GM21381 (cell line): ENCODE measurements at regions not wholly inside any gene's neighbourhood (a gene's known extent, or its start where the extent isn't known, plus 50 kb on each side); places are given as distances from the start of the nearest gene placed in this dataset.
"Not testable (repeated sequence)": the region's sequence is repeated elsewhere in the genome, so short reads cannot be mapped to it uniquely, and the experiment has no call there.

ENCODE experiments used
- ATAC-seq: cut with Tn5 transposase; IDR thresholded peaks from one replicate; pipeline ENCODE4 v1.9.1; 2021; ENCODE audit warnings: mild to moderate bottlenecking, moderate library complexity; ENCODE audit not compliant: unreplicated experiment

GRCh38 chr5:155114655-155115054 lies 101.1 kb downstream of the KIF4B start:
- no peak for ATAC-seq

DNA sequence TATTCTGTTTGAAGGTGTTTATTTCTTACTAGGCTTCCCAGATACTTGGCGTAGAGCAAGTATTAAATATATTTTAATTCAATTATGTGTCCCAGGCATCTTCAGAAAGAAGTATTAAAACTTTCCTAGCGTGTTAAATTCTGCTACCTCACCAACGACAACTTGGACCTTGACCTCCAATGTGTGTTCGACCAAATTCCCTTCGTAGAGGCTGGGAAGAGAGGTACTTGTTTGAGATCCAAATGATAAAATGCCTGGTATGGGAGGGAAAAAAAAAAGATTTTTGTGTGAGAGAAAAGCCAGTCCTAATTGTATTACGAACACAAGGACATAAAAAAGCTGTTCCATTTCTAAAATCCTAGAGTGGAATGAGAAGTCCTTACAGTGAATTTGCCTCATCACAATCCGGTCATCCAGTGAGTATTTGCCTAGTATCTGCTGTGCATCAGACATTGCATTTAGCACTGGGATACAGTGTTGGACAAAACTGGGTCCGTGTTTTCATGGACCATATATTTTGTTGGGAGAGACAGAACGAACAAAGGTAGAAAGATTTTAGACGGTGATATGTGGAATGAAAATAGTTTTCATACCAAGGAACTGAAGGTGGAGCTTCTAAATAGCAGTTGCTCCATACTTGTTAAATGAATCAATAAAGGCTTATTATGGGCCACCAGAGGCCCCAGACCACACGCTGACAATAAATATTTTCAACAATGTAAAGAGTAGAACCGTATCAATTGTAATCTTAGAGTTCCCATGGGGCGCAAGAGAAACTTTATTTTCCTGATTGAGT lies 103.1 kb downstream of the KIF4B start:
- ATAC-seq: no peak

DNA sequence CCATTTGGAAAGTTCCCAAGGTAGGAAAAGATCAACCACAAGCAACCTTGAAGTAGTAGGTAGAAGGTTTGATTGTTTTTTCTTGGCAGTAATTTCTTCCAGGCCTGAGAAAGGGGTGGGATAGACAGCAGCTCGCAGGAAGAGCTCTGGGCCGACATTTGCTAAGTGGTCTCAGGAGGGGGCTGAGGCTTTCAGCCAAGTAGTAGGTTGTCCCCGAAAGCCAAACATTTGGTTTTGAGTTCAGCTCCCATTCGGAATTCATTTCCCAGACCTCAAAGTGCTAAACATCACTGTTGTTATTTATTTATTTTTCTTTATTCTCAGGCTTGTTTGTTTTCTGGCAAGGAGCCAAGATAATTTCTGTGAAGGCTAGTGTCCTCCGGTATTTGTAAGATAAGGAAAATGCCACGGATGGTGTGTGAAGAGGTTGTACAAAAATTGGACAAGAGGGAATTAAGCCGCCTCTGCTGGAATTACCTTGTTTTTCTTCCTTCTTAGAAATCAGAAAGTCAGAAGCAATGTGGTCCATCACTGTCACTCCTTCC lies 112.1 kb downstream of the KIF4B start:
- ATAC-seq: no peak

- no peak for ATAC-seq
These were observed 113.0 kb downstream of the KIF4B start for GRCh38 chr5:155126573-155126972.

- no peak for ATAC-seq
These were observed 114.0 kb downstream of the KIF4B start for GRCh38 chr5:155127552-155127951.

- ATAC-seq: no peak
These were observed 115.4 kb downstream of the KIF4B start for GRCh38 chr5:155128786-155129512.

DNA sequence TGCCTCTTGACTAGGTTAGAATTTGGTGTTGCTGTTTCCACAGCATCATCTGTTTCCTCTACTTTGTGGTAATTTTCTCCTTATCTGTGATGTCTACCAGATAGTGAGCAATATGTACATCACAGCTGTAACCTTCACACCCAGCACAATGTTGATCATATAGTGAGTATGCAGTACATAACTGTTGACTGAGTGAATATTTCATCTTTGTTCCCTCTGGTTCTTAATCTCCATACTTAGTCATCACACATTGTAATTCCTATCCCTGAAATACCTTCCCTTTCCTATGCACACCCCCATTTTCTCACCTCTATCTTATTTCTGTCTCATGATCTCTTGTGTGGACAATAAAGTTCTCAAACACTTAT lies 115.9 kb downstream of the KIF4B start:
- ATAC-seq: no peak

DNA sequence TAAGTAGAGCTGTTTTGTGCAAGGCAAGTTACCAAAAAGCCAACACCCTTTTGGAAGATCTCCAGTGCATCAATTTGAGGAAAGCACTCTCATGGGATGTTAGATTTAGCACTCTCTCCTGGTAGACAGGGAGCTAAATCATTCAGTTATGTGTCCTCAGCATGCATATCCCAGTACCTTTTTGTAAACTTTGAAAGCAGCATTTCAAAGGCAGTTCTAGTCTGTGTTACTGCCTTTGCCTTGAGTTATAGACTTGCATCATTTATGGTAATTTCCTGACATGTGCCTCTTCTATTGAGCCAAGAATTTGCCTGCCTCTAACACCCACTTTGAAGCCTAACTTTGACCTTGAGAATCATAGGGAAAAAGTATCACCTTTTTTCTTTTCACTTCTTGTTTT lies 120.6 kb downstream of the KIF4B start:
- ATAC-seq: no peak

GRCh38 chr5:155136216-155136850 lies 122.8 kb downstream of the KIF4B start:
- ATAC-seq: no peak

DNA sequence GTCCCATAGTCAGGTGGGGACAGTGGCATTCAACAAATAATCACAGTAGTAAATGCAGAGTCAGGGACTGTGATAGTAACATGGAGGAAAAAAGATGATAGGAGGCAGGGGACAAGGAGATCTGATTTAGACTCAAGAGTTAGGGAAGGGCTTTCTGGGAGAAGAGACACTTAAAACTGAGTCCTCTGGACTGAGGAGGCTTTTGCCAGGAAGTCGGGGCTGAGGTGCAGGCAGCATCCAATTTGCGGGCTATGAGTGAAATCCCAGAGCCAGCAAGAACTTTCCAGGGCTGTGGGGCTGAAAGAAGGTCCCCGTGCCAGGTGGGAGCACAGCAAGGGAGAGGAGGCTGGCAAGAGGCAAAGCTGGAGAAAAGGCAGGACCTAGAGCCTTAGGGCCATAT lies 124.1 kb downstream of the KIF4B start:
- no peak for ATAC-seq

DNA sequence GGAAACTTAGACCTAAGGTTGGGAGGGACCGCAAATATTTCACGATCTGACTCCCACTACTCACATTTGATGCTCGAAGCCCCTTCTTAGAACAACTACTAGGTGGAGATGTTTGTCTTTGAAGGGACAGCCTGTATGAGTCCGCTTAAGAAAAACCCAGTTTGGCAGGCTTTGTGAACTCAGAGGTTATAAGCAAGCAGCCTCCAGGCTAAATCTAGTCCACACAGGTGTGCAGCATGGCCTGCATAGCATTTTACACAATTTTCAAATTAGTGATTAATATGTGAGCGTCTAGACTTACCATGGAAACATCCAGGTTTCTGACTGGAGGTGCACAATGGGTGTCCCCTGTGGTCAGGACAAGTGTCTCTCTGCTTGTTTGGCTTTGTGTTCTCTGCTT lies 127.1 kb downstream of the KIF4B start:
- no peak for ATAC-seq

DNA sequence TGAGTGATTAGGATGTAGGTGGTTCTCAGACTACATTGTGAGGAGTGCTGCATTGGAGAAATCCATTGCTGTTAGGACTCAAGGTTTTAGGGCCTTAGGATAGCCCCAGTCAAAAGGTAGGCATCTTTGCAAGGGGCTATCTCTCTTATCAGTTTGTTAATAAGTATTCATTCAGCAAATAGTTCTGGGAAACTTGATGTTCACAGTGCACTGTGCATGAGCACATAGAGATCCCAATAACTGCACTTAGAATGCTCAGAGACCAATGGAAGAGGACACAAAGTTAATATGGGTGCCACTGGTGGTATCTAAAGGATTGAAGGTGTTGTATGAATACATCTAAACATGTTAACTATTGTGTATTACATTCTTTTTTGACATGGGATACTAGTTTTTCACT lies 131.4 kb downstream of the KIF4B start:
- ATAC-seq: no peak

- no peak for ATAC-seq
These were observed 133.7 kb downstream of the KIF4B start for GRCh38 chr5:155147222-155147621.

DNA sequence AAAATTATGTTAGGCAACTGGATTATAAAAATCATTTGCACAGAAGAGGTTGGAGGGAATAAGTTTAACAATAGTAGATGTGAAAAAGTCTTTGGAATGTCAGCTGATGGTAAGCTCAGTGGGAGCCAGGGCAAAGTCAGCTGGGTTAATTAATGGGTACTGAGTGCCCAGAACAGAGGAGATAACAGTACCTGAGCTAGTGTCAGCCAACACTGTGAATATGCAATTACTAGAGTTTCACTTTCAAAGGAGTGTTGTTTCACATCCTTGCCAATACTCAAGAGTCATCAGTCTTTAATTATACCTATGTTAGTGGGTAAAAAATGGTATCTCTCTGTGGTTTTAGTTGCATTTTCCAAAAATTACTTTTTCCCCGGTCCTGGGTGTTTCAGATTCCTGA lies 135.1 kb downstream of the KIF4B start:
- ATAC-seq: no peak

DNA sequence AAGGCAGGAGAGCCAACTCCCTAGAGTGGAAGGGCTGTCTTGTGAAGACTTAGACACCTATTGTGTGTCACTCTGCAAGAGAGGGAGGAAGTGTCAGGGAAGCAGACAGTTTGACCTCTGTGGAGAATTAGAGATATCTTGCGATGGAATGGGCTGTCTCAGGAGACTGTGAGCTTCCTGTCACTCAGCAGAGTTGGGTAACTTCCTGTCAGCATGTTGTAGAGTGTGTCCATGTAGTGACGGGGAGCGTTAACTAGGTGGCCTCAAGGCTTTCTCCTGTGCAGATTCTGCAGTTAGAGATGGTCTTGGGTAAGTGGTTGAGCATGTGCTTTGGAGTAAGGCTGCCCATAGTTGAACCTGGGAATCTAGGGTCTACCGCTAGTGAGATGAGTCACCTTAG lies 136.5 kb downstream of the KIF4B start:
- no peak for ATAC-seq

GRCh38 chr5:155154973-155155372 lies 141.4 kb downstream of the KIF4B start:
- no peak for ATAC-seq

DNA sequence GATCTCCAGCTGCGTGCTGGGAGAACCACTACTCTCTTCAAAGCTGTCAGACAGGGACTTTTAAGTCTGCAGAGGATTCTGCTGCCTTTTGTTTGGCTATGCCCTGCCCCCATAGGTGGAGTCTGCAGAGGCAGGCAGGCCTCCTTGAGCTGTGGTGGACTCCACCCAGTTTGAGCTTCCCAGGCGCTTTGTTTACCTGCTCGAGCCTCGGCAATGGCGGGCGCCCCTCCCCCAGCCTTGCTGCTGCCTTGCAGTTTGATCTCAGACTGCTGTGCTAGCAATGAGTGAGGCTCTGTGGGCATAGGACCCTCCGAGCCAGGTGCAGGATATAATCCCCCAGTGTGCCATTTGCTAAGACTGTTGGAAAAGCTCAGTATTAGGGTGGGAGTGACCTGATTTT lies 149.5 kb downstream of the KIF4B start:
- ATAC-seq: not testable (repeated sequence)

GRCh38 chr5:155167736-155168135 lies 154.2 kb downstream of the KIF4B start:
- ATAC-seq: no peak

- ATAC-seq: no peak
These were observed 168.0 kb downstream of the KIF4B start for GRCh38 chr5:155181542-155181941.

DNA sequence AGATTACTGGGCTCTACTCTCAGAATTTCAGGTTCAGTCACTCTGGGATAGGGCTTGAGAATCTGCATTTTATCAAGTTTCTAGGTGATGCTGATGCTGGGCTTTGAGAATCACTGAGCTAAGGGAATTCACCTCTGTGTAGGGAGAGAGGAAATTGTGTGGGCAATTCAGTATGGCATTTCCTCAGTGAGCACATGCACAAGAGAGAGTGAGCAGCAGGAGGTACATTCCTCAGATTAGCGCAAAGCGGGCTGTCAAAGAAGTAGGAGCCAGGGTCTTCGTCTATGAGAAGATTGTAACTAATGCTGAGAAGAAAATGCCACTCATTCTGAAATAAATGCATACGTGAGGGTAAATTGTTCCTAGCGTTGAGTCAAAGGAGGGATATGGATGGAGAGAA lies 175.9 kb downstream of the KIF4B start:
- no peak for ATAC-seq

DNA sequence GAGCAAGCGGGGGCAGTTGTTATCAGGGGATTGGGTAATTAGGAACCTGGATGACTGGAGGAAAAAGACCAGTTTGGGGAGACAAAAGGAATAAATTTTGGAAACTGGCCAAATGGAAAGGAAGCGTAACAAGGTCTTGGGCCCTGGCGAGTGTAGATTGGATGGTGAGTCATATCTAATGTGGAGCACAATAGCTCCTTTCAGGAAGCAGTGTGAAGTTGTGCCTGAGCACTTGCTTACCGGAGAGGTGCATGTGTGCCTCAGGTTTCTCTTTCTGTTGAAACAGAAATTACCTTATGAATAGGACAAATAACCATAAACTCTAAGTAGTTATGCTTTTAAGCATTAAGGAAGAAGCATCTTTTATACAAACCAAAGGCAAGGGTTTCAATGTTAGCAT lies 176.4 kb downstream of the KIF4B start:
- no peak for ATAC-seq

- no peak for ATAC-seq
These were observed 179.5 kb downstream of the KIF4B start for GRCh38 chr5:155193029-155193428.
